ENCODE measurements at regions not wholly inside any gene's neighbourhood (a gene's known extent, or its start where the extent isn't known, plus 50 kb on each side); places are given as distances from the start of the nearest gene placed in this dataset.
A peak's percentile ranks its signal among the peaks of the same experiment; 100 is the strongest.
"Not testable (repeated sequence)": the region's sequence is repeated elsewhere in the genome, so short reads cannot be mapped to it uniquely, and the experiment has no call there.

GRCh38 chr16:87213536-87213935 is 103.7 kb downstream of the C16orf95 start:
- no peak for DNase-seq

GRCh38 chr16:87216148-87216840 is 100.9 kb downstream of the C16orf95 start:
- DNase-seq = peak in 6 of 14 donors; percentile 11 to 66 (median 30)

GRCh38 chr16:87216841-87217275 is 100.3 kb downstream of the C16orf95 start:
- peak in 1 of 14 donors; percentile 70 for DNase-seq

DNA sequence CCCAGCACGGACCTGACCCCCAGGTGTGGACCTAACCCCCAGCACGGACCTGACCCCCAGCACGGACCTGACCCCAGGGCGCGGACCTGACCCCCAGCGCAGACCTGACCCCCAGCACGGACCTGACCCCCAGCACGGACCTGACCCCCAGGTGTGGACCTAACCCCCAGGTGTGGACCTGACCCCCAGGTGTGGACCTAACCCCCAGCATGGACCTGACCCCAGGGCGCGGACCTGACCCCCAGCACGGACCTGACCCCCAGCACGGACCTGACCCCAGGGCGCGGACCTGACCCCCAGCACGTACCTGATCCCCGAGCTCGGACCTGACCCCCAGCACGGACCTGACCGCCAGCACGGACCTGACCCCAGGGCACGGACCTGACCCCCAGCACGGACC is 99.4 kb downstream of the C16orf95 start:
- DNase-seq = not testable (repeated sequence)

DNA sequence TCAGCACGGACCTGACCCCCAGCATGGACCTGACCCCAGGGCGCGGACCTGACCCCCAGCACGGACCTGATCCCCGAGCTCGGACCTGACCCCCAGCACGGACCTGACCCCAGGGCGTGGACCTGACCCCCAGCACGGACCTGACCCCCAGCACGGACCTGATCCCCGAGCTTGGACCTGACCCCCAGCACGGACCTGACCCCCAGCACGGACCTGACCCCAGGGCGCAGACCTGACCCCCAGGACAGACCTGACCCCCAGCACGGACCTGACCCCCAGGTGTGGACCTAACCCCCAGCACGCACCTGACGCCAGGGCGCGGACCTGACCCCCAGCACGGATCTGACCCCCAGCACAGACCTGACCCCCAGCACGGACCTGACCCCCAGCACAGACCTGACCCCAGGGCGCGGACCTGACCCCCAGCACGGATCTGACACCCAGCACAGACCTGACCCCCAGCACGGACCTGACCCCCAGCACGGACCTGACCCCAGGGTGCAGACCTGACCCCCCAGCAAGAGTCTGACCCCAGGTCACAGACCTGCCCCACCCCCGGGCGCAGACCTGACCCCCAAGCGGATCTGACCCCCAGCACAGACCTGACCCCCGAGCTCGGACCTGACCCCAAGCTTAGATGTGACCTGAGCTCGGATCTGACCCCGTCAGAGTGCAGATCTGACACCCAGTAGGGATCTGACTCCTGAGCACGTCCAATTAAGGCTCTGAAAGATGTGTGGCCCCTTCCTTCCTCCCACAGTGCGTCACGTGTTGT is 98.7 kb downstream of the C16orf95 start:
- no peak for DNase-seq

DNA sequence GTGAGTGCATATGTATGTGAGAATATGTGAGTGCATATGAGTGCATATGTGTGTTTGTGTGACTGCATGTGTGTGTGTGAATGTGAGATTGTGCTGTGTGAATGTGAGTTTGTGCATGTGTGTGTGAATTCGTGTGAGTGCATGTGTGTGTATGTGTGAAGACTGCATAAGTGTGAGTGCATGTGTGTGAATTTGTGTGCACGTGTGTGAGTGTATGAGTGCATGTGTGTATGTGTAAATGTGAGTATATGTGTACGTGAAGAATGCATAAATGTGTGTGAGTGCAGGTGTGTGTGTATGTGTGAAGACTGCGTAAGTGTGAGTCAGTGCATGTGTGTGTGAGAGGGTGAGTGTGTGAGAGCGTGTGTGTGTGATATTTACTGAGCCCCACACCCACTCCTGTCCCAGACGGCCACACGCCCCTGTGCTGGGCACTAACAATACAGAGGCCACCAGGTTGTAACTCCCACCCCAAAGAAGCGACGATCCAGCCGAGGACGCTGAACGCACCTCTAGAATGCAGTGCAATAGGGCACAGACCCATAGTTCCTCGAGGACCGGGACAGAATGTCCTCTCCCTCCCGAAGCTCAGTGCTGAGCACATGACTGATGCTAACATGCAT is 97.8 kb downstream of the C16orf95 start:
- no peak for DNase-seq

DNA sequence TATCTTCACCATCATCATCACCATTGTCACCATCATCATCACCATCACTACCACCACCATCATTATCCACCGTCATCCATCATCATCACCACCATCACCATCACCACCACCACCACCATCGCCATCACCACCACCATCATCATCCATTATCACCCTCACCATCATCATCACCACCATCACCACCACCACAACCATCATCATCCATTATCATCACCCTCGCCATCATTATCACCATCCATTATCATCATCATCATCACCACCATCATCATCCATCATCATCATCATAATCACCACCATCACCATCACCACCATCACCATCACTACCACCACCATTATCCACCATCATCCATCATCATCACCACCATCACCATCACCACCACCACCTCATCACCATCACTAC is 95.6 kb downstream of the C16orf95 start:
- no peak for DNase-seq

- no peak for DNase-seq
Measured at GRCh38 chr16:87222335-87222734, 94.9 kb downstream of the C16orf95 start.

GRCh38 chr16:87223656-87224248 is 93.4 kb downstream of the C16orf95 start:
- no peak for DNase-seq

DNA sequence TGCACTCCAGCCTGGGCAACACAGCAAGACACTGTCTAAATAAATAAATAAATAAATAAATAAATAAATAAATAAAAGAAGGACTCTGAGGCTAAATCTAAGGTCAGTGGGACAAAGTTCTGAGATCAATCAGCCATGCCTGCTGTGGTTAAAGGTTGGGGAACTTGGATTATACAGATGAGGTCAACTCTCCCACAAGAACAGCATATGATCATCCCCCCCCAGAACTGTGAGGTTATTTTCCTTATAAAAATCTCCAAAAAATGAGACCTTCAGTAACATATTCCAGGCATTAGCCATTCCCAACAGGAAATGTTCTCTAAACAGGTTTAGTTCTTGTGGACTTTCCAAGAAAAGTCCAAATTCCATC is 90.3 kb downstream of the C16orf95 start:
- DNase-seq = no peak

DNA sequence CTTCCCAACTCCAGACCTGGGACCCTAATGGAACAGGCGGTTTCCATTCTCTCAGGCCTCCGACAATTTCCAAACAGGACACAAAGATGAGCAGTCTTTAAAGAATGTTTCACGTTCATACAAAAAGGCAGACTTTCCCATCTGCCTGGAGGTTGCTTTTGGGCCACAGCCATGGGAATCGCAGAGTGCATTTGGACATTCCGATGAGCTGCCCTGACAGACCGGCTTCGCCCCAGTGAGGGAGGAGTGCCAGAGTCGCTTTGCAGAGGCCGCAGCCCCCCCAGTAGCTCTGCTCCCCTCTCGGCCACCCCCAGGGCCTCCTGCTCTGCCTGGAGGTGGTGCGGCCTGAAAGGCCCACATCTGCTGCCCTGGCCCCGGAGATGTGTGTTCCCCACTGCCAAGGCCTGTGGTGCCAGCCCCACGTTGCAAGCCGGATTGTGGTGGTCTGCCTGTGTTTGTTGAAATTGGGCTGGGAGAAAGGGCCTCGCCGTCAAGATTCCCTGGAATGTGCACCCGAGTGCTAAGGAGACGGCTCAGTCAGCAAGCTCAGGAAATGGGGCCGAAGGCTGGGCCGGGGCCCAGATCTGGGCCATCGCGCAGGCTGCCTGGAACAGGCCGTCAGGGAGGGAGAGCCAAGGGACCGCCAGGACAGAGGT is 89.8 kb downstream of the C16orf95 start:
- peak in 10 of 14 donors; percentile 8 to 77 (median 36) for DNase-seq

GRCh38 chr16:87228363-87228762 is 88.8 kb downstream of the C16orf95 start:
- no peak for DNase-seq

DNA sequence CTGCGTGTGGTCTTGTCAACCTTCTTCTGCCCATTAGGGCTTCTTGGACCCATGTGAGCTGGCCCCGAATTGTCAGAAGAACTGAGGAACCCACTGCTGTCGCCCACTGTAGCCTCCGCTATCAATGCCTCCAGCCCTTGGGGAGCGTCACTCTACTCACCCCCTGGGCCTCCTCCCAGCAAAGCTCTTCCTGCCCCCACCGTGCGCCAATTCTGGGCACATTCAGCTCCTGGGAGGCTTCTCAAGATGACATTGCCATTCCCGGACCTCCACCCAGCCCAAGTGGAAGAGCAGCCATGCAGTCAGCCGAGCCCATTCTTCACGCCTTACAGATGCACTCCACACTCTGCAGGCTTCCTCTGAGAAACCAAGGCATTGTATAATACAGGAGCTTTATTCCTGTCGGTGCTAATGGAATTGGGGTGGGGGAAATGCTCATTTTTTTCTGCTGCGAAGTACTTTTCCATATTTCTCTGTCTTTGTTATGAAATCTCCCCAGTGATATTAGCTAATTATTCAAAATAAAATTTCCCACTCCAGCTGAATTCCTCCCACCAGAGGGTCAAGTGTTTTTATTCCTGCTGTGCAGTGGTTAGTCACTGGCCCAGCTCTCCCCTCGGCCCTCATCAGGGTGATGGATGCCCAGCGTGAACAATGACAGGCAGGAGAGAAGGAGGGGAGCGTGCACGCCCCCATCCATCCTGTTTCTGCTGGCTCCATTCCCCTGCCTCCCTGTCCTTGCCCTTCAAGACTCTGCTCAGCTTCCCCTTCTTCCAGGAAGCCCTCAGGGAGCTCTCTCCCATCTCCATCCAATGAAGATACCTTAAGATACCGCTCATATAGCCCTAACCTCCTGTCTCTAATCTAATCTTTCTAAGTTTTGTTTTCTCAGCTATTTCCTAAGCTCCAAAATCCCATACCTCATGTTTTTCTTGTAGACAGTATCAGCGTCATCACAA is 87.7 kb downstream of the C16orf95 start:
- DNase-seq = no peak

GRCh38 chr16:87230571-87230970 is 86.6 kb downstream of the C16orf95 start:
- no peak for DNase-seq

GRCh38 chr16:87231295-87231694 is 85.9 kb downstream of the C16orf95 start:
- no peak for DNase-seq

- no peak for DNase-seq
Measured at GRCh38 chr16:87231911-87232310, 85.3 kb downstream of the C16orf95 start.

- no peak for DNase-seq
Measured at GRCh38 chr16:87233928-87234327, 83.3 kb downstream of the C16orf95 start.

GRCh38 chr16:87234601-87235000 is 82.6 kb downstream of the C16orf95 start:
- DNase-seq = no peak

- no peak for DNase-seq
Measured at GRCh38 chr16:87235810-87236515, 81.2 kb downstream of the C16orf95 start.

DNA sequence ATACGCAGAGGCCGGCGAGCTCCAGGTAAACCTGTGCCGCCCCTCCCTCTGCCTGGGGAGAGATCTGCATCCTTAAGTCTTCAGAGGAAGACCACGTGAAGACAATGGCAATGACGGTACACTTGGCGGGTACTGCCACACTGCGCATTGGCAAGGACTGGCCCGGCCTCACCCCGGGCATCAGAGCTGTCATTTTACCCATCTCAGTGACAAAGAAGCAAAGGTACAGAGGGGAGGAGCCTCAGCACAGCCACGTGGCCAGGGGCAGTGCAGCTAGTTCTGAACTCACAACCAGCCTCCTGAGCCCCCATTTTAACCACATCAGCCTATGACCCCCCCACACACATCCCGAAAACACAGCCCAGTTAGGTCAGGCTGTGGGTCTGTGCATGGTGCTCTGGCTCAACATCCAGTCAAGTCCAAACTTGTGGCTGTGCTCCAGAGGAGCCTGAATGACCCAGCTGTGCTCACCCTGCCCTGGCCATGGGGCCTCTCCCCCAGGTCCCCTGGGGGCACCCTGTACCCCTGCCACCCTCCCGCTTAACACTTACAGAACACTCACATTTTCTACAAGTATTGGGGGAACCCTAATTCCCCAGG is 80.6 kb downstream of the C16orf95 start:
- DNase-seq = no peak
